ENCODE measurements at regions not wholly inside any gene's neighbourhood (a gene's known extent, or its start where the extent isn't known, plus 50 kb on each side); places are given as distances from the start of the nearest gene placed in this dataset.

- FAIRE-seq = no peak
These were observed 68.0 kb upstream of the NAALADL2 start for GRCh38 chr3:174791161-174791560.

GRCh38 chr3:174792864-174793263 is 66.3 kb upstream of the NAALADL2 start:
- FAIRE-seq = no peak

Data from A204.1 (cell line).